GM21529 (cell line): ENCODE measurements at regions not wholly inside any gene's neighbourhood (a gene's known extent, or its start where the extent isn't known, plus 50 kb on each side); places are given as distances from the start of the nearest gene placed in this dataset.

Source experiments
- ATAC-seq: cut with Tn5 transposase; IDR thresholded peaks from one replicate; pipeline ENCODE4 v1.9.1; 2021; ENCODE audit not compliant: unreplicated experiment

DNA sequence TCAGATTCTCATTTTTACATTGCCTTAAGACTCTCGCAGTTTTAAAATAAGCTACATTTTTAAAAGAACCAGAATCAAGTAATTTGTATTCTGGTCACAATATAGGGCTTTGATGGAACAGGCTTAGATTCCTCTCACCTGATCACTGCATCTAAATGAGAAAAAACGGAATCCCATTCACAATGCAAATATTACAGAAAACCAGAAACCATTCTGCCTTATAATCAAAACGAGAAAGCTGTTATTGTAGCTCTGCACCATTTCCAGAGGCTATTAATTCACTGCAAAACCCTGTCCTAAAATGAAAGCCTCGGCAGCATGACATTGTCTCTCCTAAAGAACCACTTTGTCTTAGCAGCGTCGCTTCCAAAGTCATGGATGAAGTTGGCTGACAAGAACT lies 116.1 kb upstream of the ZNF366 start:
- ATAC-seq: no peak

GRCh38 chr5:72622170-72622760 lies 115.1 kb upstream of the ZNF366 start:
- no peak for ATAC-seq

DNA sequence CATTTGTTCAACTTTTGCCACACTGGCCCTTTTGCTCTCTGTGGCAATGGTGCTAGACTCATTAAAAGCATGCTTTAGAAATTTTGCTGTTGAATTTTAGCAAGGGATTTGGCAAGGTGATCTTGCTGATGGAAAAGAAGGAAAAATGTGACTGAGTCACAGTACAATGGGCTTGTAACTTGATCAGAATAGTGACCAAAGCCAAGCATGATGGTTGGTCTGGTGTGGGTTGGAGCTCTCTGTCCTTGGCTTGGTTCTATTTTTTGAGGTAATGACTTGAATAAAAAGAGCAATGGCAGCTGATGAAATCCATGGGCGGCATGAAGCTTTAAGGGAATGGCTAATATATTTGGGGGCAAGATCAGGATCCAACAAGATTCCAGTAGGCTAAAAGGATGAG lies 114.4 kb upstream of the ZNF366 start:
- ATAC-seq: no peak

- no peak for ATAC-seq
Measured at GRCh38 chr5:72619677-72620076, 112.5 kb upstream of the ZNF366 start.

DNA sequence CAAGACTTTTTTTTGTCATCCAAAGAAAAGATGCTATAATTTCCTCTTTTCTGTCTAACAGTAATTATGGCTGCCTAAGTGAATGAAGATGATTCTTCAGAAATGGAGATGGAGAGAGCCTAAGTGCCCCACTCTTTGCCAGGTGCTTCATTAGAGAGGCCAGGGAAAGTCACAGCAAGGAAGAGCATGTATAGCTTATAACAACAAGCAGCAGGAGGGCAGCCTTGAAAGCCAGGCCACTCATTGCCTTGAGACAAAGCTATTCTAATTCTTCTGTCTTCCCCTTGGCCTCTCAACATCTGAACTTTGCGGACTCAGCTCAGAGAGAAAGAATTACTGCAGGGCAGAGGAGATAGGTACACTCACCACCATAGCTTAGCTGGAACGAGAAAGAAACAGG lies 112.0 kb upstream of the ZNF366 start:
- ATAC-seq: no peak

- no peak for ATAC-seq
Measured at GRCh38 chr5:72618708-72619107, 111.5 kb upstream of the ZNF366 start.

GRCh38 chr5:72615061-72615460 lies 107.9 kb upstream of the ZNF366 start:
- ATAC-seq: no peak

GRCh38 chr5:72613515-72613914 lies 106.3 kb upstream of the ZNF366 start:
- no peak for ATAC-seq

DNA sequence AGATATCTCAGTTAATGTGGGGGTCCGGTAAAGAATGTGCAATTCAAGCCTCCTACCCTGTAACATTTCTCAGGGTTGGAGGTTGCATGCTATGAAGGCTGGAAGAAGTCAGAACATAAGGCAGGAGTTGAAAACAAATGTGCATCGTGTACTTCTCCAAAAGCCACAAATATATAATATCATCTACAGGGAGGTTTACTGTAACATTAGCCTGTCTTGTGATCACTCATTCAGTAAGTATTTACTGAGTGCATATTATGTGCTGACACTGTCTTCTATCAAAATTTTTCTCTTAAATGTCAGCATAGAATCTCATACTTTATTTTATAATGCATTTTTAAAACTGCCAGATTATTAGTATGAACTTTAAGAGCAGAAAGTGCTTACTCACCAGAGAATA lies 105.6 kb upstream of the ZNF366 start:
- no peak for ATAC-seq

GRCh38 chr5:72611118-72611730 lies 104.0 kb upstream of the ZNF366 start:
- ATAC-seq: no peak

GRCh38 chr5:72608926-72609325 lies 101.7 kb upstream of the ZNF366 start:
- ATAC-seq: no peak

DNA sequence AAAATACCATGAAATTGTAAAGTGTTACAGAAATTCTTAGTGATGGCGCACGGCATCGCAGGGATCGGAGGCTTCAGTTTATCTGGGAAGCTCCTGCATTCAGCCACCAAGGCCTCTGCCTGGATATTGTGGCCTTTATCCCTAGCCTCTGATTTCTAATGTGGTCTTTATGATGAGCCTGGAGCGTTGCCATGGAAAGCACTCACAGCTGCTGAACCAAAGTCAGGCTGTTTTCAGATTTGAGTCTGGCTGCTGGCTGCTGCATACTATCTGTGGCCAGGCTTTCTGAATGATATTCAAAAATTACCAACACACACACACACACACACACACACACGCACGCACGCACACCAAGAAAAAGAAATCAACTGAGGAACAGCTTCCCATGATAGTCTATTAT lies 101.1 kb upstream of the ZNF366 start:
- ATAC-seq: no peak

GRCh38 chr5:72607381-72607780 lies 100.2 kb upstream of the ZNF366 start:
- no peak for ATAC-seq

DNA sequence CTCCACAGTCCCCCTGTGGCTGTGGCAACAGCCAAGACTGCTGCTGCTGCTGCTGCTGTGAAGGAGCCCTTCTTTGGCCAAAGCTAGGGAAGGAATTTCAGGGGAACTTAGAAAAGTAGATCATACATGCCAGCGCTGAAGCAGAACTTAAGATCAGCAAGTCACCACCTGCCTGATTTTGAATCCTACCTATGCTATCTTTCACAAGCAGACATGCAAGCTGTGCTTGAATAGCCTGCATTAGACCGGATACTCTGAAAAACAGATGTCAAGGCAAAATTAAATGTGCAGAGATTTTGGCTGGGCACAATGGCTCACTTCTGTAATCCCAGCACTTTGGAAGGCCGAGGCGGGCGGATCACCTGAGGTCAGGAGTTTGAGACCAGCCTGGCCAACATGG lies 99.3 kb upstream of the ZNF366 start:
- no peak for ATAC-seq

DNA sequence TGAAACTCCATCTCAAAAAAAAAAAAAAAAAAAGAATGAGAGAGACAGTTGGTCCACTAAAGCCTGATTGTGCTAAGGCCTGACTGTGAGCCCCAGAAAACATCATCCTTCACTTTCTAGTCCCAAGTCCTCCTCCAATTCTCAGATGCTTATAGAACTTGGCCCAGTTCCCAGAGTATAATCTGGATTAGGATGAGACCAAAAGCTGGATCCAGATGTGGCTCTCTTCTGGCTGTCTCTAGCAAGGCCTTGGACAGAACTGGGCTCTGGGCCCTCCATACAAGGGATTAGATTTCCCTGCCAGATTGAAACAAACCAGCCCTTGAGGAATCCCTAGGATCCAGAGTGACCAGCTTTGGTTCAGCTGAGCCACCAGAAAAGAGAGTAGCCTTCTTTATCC lies 98.4 kb upstream of the ZNF366 start:
- no peak for ATAC-seq

GRCh38 chr5:72604798-72605154 lies 97.6 kb upstream of the ZNF366 start:
- ATAC-seq: no peak

DNA sequence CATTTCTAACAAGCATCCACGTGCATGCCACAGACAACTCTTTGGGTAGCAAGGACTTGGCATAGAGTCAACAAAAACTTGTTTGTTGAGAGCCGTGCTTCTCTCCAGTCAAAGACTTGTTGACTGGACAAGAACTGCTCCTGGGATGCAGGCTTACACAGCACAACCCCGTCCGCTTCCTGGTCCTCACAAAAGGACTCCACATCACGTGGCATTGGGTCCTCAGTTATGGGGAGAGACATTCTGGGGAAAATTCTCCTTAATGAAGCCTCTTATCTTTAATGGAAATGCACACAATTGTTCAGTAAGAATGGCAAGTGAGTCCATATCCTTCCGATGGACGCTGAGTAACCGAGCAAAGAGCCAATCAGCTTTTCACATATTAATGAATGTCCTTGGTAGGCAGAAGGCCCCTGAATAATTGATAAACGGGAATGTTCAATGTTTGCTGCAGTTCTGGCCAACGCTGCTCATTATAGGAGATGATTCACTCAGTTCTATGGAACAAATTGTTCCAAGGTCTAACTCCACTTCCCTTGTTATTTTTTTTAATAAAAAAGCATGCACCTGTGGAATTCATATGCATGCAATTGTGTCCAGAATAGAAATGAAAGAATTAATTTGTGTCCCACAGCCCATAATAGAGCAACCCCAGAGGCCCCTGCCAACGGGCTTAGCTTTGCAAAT lies 97.0 kb upstream of the ZNF366 start:
- ATAC-seq: no peak

DNA sequence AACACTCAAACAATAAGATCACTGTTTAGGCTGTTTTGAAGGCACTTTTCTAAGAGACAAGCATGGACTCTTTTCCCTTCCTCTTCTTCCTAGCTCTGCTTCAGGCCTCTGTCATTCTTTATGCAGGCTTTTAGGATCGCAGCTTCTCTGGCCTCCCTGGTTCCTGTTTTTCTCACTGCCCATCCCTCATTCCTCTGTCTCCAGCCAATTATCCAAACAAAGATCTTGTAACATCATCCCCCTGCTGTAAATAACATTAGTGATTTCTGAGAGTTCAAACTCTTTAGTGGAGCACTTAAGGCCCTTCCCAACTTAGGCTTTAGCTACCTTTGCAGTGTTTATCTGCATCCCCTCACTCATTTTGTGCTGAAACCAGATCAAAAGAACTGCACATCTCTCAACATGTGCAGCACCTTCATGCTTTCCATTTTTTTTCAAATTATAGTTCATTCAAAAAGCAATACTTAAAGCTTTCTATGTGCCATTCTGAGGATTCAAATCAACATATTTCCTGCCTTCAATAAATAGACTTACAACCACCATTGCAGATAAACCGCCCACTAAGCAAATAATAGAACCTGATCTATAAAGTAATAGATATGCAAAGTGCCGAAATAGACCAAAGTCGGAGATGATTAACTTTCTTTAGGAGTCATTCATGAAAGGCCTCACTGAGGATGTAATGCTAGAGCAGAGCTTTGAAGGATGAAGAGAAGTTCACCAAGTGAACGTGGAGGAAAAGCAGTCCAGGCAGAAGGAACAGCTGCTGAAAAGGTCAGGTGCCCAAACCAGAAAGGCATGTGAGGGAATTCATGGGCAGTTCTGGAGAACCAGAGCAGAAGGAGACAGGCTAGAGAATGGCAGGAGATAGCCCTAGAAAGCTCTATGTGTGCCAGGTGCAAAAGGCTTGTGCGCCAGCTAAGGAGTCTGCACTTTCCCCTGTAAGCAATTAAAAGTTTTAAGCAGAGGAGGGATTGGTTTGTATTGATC lies 95.8 kb upstream of the ZNF366 start:
- no peak for ATAC-seq

DNA sequence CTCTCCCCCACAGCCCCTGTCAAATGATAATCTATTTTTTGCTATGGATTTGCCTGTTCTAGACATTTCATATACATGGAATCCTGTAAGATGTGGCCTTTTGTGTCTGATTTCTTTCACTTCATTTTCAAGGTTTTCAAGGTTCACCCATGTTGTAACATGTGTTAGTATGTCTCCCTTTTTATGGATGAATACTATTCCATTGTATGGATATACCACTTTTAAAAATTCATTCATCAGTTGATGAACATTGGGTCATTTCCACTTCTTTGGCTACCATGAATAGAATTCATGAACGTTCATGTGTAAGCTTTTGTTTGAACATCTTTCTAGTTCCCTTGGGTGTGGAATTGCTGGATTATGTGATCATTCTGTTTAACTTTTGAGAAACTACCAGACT lies 94.7 kb upstream of the ZNF366 start:
- ATAC-seq: no peak

DNA sequence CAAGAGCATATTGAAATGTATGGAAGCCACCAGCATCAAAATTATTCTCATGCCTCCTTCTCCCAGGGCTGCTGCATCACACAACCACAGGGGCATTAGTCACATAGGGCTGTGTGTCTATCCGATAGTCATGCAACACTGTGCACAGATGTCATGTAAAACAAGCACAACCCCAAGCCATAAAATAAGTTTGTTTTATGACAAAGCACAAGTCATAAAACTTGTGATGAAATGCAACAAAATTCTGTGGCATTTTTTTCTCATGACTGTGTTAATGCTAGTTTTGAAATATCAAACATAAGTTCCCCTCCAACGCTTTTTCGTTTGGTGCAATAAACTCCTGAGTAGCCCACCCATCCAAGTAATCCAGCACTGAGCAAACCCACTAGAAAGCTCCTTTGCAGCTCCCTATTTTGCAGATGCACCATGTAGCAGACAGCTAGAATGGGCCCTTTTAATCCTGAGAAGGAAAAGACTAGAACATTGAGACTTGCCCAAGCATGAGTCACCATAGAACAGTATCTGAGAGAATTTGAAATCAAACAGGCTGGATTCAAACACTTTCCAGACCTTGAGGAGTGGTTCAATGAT lies 93.3 kb upstream of the ZNF366 start:
- ATAC-seq: no peak
